HG02678 (cell line): ENCODE measurements at regions not wholly inside any gene's neighbourhood (a gene's known extent, or its start where the extent isn't known, plus 50 kb on each side); places are given as distances from the start of the nearest gene placed in this dataset.

ENCODE experiments used
- ATAC-seq: cut with Tn5 transposase; IDR thresholded peaks from one replicate; pipeline ENCODE4 v1.9.1; 2021; ENCODE audit warnings: mild to moderate bottlenecking, moderate library complexity; ENCODE audit not compliant: unreplicated experiment

GRCh38 chr2:5751873-5752482 is 59.8 kb downstream of the SOX11 start:
- no peak for ATAC-seq

DNA sequence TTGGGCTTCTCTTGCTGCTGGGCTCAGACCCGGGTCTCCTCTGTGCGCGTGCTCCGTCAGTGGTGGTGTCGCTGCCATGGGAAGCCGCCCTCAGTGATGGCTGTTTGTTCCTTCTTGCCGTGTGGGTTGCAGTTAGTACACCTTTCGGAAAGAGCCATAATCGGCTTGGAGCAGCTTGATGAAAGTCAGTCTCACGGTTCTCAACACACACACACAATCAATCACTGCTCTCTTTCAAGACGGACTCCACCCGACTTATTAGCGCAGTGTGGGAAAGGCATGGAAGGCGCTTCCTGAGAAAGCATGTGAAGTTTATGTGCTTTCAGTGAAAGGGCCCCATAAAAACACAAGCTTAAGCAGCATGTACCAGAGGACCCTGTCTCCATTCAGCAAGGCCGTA is 64.1 kb downstream of the SOX11 start:
- ATAC-seq: no peak

- ATAC-seq: no peak
These were observed 66.2 kb downstream of the SOX11 start for GRCh38 chr2:5758346-5758745.

DNA sequence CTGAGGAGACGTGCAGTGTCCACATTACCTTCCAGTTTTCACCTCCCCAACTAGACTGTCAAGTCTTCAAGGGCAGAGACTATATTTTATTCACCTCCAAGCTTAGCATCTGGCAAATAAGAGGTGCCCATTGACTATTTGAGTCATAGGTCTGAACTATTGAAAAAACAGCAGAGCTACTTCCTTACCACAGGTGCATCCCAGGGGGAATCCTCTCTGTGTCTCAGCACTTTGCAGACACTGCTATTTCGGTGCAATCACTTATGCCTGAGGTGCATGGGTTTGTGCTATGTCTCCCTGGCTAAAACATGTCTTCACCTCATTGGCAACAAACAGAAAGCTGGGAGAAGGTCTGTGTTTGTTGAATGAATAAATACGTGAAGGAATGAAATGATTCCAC is 67.8 kb downstream of the SOX11 start:
- no peak for ATAC-seq

DNA sequence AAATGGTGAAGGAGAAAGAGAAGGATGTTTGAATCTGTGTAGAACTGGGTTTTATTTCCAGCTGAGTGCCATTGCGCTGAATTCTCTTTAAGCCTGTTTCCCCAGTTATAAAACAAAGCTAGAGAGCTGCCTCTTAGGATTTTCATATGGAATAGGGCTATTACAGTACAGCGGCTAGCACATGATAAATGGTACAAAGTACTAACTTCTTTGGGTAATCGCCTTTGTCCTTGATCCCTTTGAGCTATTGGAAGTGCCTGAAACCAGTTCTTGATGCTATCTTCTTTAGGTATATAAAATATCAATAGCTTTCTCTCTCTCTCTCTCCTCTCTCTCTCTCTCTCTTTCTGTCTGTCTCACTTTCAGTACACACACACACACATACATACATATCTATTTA is 71.3 kb downstream of the SOX11 start:
- no peak for ATAC-seq

- no peak for ATAC-seq
These were observed 71.9 kb downstream of the SOX11 start for GRCh38 chr2:5764041-5764440.

DNA sequence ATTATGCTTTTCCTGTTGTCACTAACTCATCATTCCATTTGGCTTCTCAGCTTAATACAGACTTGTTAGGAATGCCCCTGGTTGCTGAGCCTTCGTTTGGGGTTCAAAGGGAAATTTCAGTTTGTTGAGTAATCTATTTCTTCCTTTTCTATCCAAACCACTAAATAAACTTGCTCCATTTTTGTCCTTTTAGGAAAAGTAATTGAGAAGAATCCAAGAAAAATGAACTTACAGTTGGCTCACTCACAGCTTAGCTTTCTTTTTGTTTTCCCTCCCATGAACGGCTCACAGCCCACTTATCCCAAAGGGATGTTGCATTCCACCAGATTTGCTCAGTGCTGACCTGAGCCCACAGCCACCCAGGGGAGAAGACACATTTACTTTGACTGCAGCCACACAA is 73.9 kb downstream of the SOX11 start:
- ATAC-seq: no peak

DNA sequence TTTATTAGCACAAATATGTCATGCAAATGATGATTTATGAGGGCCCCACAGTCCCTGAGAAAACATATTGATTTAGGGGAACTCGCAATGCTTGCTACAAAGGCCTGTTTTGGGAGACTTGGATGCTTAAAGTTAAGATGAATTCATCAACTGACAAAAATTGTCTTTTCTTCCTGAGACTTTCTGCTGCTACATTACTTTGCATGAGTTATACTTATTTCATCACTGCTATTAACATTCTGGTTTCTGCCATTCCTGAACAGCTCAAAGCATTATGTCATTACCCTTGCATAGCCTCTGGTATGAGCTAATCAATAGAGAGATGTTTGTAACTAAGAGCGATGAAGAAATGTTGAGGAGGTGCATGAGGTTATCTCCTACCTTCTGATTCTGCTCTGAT is 74.4 kb downstream of the SOX11 start:
- ATAC-seq: no peak

DNA sequence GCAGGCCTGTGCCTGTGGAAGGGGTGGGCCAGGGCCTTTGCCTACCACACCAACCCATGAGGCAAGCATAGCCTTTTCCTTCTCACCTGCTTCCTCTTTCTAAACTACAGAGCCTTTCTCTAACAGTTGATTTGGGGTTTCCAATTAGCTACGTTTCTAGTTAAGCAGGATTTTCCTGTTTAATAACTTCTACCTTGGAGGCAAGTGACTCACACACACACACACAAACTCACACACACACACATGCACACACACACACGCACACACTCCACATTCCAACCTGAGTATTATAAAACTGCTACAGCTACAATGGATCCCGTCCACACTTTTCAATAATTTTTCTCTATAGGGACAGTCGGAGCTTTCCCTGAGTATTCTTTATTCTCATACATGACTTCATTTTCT is 84.9 kb downstream of the SOX11 start:
- ATAC-seq: no peak

GRCh38 chr2:5781679-5782078 is 89.5 kb downstream of the SOX11 start:
- no peak for ATAC-seq

- no peak for ATAC-seq
These were observed 89.9 kb downstream of the SOX11 start for GRCh38 chr2:5782103-5782502.

GRCh38 chr2:5788447-5788846 is 96.3 kb downstream of the SOX11 start:
- no peak for ATAC-seq

- ATAC-seq: no peak
These were observed 99.2 kb downstream of the SOX11 start for GRCh38 chr2:5791371-5791770.

- no peak for ATAC-seq
These were observed 101.8 kb downstream of the SOX11 start for GRCh38 chr2:5794012-5794411.

- ATAC-seq: no peak
These were observed 105.9 kb downstream of the SOX11 start for GRCh38 chr2:5798084-5798483.

- ATAC-seq: no peak
These were observed 107.2 kb downstream of the SOX11 start for GRCh38 chr2:5799348-5799747.

- no peak for ATAC-seq
These were observed 111.4 kb downstream of the SOX11 start for GRCh38 chr2:5803547-5803946.

DNA sequence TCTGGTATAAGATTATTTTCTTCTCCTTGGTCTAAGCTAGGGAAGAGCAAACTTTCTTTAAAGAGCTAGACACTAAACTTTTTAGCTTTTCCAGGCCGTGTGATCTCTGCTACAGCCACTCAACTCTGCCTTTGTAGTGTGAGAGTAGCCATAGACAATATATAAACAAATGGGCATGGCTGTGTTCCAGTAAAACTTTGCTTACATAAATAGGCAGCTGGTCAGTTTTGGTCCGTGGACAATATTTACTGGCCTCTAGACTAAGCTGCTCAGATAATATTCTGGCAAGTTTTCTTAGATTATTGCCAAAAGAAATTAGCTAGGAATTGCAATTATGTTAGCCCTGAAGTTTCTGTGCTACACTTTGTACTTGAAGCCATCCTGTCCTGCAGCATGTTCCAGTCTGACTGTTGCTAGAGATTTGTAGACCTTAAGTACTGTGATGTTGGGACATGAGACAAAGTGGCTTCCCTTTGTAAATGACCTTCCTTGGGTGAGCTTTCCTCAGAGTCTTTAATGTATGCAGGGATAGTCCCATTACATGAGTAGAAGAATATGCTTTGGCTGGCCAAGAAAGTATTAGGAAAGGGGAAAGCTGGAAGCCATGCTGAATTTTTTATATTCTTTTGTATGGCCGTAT is 126.9 kb downstream of the SOX11 start:
- no peak for ATAC-seq

GRCh38 chr2:5824126-5824525 is 131.9 kb downstream of the SOX11 start:
- ATAC-seq: no peak

DNA sequence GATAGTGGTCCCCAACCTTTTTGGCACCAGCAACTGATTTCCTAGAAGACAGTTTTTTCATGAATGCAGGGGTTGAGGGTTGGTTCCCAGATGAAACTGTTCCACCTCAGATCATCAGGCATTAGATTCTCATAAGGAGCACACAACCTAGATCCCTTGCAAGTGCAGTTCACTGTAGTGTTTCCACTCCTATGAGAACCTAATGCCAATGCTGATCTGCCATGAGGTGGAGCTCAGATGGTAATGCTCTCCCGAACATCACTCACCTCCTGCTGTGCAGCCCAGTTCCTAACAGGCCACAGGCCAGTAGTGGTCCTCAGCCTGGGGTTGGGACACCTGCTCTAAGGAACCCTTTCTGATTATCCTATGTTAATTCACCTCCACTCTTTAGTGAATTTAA is 133.5 kb downstream of the SOX11 start:
- no peak for ATAC-seq

DNA sequence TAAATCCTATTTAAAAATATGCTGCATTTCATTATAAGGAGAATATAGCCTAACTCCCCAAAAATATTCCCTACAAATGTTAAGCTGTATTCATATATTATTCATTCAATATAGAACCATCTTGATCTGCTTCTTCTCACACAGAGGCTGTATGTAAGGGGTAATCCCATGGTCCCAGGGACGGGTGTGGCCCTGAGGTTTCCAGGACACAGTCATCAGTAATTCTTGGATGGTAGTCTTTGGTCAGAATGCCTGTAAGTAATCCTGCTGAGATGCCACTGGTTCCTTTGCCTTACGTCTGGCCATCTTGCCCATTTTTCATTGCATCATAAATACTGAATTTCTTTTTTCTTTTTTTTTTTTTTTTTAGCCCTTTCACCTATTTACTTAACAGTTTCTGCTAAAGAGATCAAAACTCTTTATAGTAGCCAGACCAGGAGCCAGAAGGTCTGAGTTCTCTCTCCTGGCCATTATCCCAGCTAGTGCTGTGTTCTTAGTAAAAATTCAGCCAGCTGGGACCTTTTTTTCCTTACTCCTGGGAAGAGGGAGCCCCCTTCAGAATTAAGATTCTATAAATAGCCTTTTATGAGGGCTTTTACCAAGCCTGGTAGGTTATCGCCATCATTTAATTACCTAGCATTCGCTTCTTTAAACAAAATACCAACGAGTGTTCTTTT is 134.9 kb downstream of the SOX11 start:
- no peak for ATAC-seq

DNA sequence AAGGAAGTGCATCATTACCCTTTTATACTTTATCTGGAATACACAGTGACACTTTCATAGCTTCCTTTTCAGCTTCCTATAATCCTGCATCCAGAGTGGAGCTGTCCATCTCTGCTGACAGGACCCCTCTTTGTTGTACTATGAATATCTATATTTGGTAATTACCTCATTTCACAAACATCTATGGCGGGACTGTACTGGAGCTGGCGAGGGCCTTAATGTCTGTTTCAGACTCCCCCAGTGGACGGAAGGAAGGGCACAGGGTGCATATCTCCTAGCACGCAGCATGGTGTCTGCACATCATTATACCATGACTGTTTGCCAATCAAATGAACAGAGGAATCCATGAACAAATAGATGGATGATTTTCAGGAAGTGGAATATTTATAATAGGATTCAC is 142.3 kb downstream of the SOX11 start:
- no peak for ATAC-seq

GRCh38 chr2:5839550-5839949 is 147.4 kb downstream of the SOX11 start:
- ATAC-seq: no peak
